Neural cell (in vitro differentiated cells): ENCODE measurements at regions not wholly inside any gene's neighbourhood (a gene's known extent, or its start where the extent isn't known, plus 50 kb on each side); places are given as distances from the start of the nearest gene placed in this dataset.

ENCODE experiments used
- H2AFZ ChIP-seq: fragments of 200-600, 300-800 bp; sonication (generic), shearing (Covaris generic); 2 replicates; pipeline ENCODE4 v1.6.0; 2014; ENCODE audit warnings: low read depth, mild to moderate bottlenecking, antibody characterized with exemption, low read length, moderate library complexity
- H3F3A ChIP-seq: fragments of 200-600 bp; shearing (Covaris generic); 2 replicates; pipeline ENCODE4 v1.6.1; 2016; ENCODE audit warnings: mild to moderate bottlenecking, moderate library complexity, mixed read lengths, antibody characterized with exemption, low read length; ENCODE audit not compliant: insufficient read depth, poor library complexity, severe bottlenecking
- H3K27ac ChIP-seq: fragments of 200-600, 300-800 bp; sonication (generic), shearing (Covaris generic); 2 replicates; pipeline ENCODE4 v1.5.1; 2014; ENCODE audit warnings: mild to moderate bottlenecking, low read length, moderate library complexity
- H3K27me3 ChIP-seq: fragments of 300-800, 200-600 bp; sonication (generic), shearing (Covaris generic); 2 replicates; pipeline ENCODE4 v1.6.0; 2014; ENCODE audit warnings: mild to moderate bottlenecking, low read depth, low read length, moderate library complexity; ENCODE audit not compliant: insufficient read depth
- H3K36me3 ChIP-seq: fragments of 300-800, 200-600 bp; sonication (generic), shearing (Covaris generic); 2 replicates; pipeline ENCODE4 v1.5.1; 2014; ENCODE audit warnings: mild to moderate bottlenecking, antibody characterized with exemption, low read length, moderate library complexity; ENCODE audit not compliant: insufficient read depth
- H3K4me2 ChIP-seq: fragments of 300-800, 200-600 bp; sonication (generic), shearing (Covaris generic); 2 replicates; pipeline ENCODE4 v1.6.0; 2014; ENCODE audit warnings: mild to moderate bottlenecking, low read length
- H3K4me3 ChIP-seq: fragments of 300-800, 200-600 bp; sonication (generic), shearing (Covaris generic); 2 replicates; pipeline ENCODE4 v1.5.1; 2014; ENCODE audit warnings: mild to moderate bottlenecking, low read length, moderate library complexity
- H3K79me2 ChIP-seq: fragments of 200-600 bp; shearing (Covaris generic); replicated peaks from 2 replicates; pipeline ENCODE4 v1.6.0; 2014; ENCODE audit warnings: mild to moderate bottlenecking, low read length, moderate library complexity; ENCODE audit not compliant: insufficient read depth
- H3K9ac ChIP-seq: fragments of 300-800, 200-600 bp; sonication (generic), shearing (Covaris generic); 2 replicates; pipeline ENCODE4 v1.6.1; 2016; ENCODE audit warnings: mild to moderate bottlenecking, low read length, mixed read lengths
- H3K9me2 ChIP-seq: fragments of 200-600 bp; shearing (Covaris generic); 2 replicates; pipeline ENCODE4 v1.6.1; 2016; ENCODE audit warnings: mild to moderate bottlenecking, low read length, mixed read lengths; ENCODE audit not compliant: insufficient read depth
- H3K9me3 ChIP-seq: fragments of 200-600, 300-800 bp; sonication (generic), shearing (Covaris generic); 2 replicates; pipeline ENCODE4 v1.6.1; 2016; ENCODE audit warnings: mild to moderate bottlenecking, mixed run types, low read length, moderate library complexity, mixed read lengths
- H4K20me1 ChIP-seq: fragments of 200-600 bp; shearing (Covaris generic); 2 replicates; pipeline ENCODE4 v1.6.1; 2016; ENCODE audit warnings: mild to moderate bottlenecking, mixed run types; ENCODE audit not compliant: insufficient read depth
- CTCF ChIP-seq: fragments of 450-650 bp; IDR thresholded peaks from 2 replicates; pipeline ENCODE4 v1.5.1; 2014; ENCODE audit warnings: antibody characterized with exemption, mild to moderate bottlenecking, moderate library complexity; ENCODE audit not compliant: poor library complexity, severe bottlenecking
- EP300 ChIP-seq: fragments of 450-650 bp; conservative IDR thresholded peaks from 2 replicates; pipeline ENCODE4 v1.6.1; 2014; ENCODE audit warnings: antibody characterized with exemption, mild to moderate bottlenecking, moderate library complexity; ENCODE audit not compliant: poor library complexity, severe bottlenecking
- EZH2 ChIP-seq: fragments of 200-600, 300-800 bp; shearing (Covaris generic), sonication (generic); IDR thresholded peaks from 2 replicates; pipeline ENCODE4 v1.6.1; 2014; ENCODE audit warnings: antibody characterized with exemption, low read length, borderline replicate concordance, mild to moderate bottlenecking; ENCODE audit not compliant: insufficient read depth, poor library complexity, severe bottlenecking
- MXI1 ChIP-seq: fragments of 450-650 bp; conservative IDR thresholded peaks from 2 replicates; pipeline ENCODE4 v1.6.1; 2014; ENCODE audit warnings: antibody characterized with exemption, mild to moderate bottlenecking; ENCODE audit not compliant: poor library complexity, severe bottlenecking
- POLR2AphosphoS5 ChIP-seq: IDR thresholded peaks from 2 replicates; pipeline ENCODE4 v1.6.1; 2012
- RAD21 ChIP-seq: fragments of 450-650 bp; conservative IDR thresholded peaks from 2 replicates; pipeline ENCODE4 v1.6.1; 2014; ENCODE audit warnings: antibody characterized with exemption, mild to moderate bottlenecking, moderate library complexity
- SMC3 ChIP-seq: fragments of 450-650 bp; conservative IDR thresholded peaks from 2 replicates; pipeline ENCODE4 v1.6.1; 2014; ENCODE audit warnings: antibody characterized with exemption, mild to moderate bottlenecking, moderate library complexity; ENCODE audit not compliant: poor library complexity
- TAF1 ChIP-seq: IDR thresholded peaks from 2 replicates; pipeline ENCODE4 v1.6.1; 2012; ENCODE audit warnings: low read depth
- TF ChIP-seq, protein P1 (sequence below): IDR thresholded peaks from 2 replicates; pipeline ENCODE4 v1.6.1; 2012; ENCODE audit warnings: borderline replicate concordance

DNA sequence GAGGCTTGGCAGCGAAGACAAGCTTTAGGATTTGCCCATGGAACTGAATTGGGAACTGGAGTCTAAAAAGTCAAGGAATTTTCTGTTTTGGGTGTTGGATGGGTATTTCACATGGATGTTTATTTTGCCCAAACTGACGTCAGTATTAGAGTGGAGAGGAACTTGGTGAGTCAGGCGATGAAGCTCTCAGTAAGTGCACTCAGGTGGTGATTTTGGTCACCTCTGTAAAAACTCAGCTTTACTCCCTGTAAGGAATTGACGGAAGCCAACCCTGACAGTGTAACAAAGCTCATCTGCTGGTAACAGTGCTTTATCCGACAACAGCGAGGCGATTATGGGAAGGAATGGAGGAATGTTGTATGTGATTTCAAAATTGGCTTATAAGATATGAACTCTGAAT lies 77.0 kb upstream of the PGRMC2 start:
- Histone ChIP-seq H3F3A (no peaks in the 10 kb centered on the region), H3K27ac (no peak overlapping the region), H4K20me1 (no peaks in the 10 kb centered on the region), H3K79me2 (no peaks in the 10 kb centered on the region), H3K9ac (no peak overlapping the region), H3K36me3 (no peaks in the 10 kb centered on the region), H3K4me3 (no peak overlapping the region), H3K9me2 (no peaks in the 10 kb centered on the region), H2AFZ (no peak overlapping the region), H3K27me3 (no peaks in the 10 kb centered on the region), H3K4me2 (no peak overlapping the region), H3K9me3 (no peaks in the 10 kb centered on the region)
- TF ChIP-seq EP300 = no peak
- no peak for TF ChIP-seq SMC3
- TF ChIP-seq TAF1 = no peak
- no peak for TF ChIP-seq POLR2AphosphoS5
- TF ChIP-seq CTCF = no peak
- TF ChIP-seq, protein P1, sequence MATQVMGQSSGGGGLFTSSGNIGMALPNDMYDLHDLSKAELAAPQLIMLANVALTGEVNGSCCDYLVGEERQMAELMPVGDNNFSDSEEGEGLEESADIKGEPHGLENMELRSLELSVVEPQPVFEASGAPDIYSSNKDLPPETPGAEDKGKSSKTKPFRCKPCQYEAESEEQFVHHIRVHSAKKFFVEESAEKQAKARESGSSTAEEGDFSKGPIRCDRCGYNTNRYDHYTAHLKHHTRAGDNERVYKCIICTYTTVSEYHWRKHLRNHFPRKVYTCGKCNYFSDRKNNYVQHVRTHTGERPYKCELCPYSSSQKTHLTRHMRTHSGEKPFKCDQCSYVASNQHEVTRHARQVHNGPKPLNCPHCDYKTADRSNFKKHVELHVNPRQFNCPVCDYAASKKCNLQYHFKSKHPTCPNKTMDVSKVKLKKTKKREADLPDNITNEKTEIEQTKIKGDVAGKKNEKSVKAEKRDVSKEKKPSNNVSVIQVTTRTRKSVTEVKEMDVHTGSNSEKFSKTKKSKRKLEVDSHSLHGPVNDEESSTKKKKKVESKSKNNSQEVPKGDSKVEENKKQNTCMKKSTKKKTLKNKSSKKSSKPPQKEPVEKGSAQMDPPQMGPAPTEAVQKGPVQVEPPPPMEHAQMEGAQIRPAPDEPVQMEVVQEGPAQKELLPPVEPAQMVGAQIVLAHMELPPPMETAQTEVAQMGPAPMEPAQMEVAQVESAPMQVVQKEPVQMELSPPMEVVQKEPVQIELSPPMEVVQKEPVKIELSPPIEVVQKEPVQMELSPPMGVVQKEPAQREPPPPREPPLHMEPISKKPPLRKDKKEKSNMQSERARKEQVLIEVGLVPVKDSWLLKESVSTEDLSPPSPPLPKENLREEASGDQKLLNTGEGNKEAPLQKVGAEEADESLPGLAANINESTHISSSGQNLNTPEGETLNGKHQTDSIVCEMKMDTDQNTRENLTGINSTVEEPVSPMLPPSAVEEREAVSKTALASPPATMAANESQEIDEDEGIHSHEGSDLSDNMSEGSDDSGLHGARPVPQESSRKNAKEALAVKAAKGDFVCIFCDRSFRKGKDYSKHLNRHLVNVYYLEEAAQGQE = no peak
- TF ChIP-seq EZH2 = no peak
- TF ChIP-seq MXI1 = no peak
- no peak for TF ChIP-seq RAD21

GRCh38 chr4:128363966-128364365 lies 76.4 kb upstream of the PGRMC2 start:
- Histone ChIP-seq H3K36me3 (no peaks in the 10 kb centered on the region), H3K4me3 (no peak overlapping the region)

More at GRCh38 chr4:128363966-128364365, 76.4 kb upstream of the PGRMC2 start:
- H3K4me2 ChIP-seq = no peak overlapping the region
- no peak overlapping the region for H3K9ac ChIP-seq
- H3K9me3 ChIP-seq = no peaks in the 10 kb centered on the region
- H3K9me2 ChIP-seq = no peaks in the 10 kb centered on the region
- no peak overlapping the region for H2AFZ ChIP-seq
- H3F3A ChIP-seq = no peaks in the 10 kb centered on the region
- no peaks in the 10 kb centered on the region for H4K20me1 ChIP-seq
- H3K27ac ChIP-seq = no peak overlapping the region
- H3K79me2 ChIP-seq = no peaks in the 10 kb centered on the region
- TF ChIP-seq, protein P1 = no peak
- TF ChIP-seq SMC3 (no peak), TAF1 (no peak), CTCF (no peak), POLR2AphosphoS5 (no peak), MXI1 (no peak), EP300 (no peak)
- H3K27me3 ChIP-seq = no peaks in the 10 kb centered on the region
